Activated effector memory CD4-positive, alpha-beta T cell treated with anti-CD3 and anti-CD28 coated beads, Interleukin-2, amount 50 U/mL, for 16 hours (primary cell): ENCODE measurements at regions not wholly inside any gene's neighbourhood (a gene's known extent, or its start where the extent isn't known, plus 50 kb on each side); places are given as distances from the start of the nearest gene placed in this dataset.
"Not testable (repeated sequence)": the region's sequence is repeated elsewhere in the genome, so short reads cannot be mapped to it uniquely, and the experiment has no call there.

Experiments used
- DNase-seq: peaks from one replicate; pipeline ENCODE4 v3.0.0-alpha.2; 2020

GRCh38 chrX:77167993-77168392, 279.2 kb upstream of the FGF16 start:
- DNase-seq = no peak

DNA sequence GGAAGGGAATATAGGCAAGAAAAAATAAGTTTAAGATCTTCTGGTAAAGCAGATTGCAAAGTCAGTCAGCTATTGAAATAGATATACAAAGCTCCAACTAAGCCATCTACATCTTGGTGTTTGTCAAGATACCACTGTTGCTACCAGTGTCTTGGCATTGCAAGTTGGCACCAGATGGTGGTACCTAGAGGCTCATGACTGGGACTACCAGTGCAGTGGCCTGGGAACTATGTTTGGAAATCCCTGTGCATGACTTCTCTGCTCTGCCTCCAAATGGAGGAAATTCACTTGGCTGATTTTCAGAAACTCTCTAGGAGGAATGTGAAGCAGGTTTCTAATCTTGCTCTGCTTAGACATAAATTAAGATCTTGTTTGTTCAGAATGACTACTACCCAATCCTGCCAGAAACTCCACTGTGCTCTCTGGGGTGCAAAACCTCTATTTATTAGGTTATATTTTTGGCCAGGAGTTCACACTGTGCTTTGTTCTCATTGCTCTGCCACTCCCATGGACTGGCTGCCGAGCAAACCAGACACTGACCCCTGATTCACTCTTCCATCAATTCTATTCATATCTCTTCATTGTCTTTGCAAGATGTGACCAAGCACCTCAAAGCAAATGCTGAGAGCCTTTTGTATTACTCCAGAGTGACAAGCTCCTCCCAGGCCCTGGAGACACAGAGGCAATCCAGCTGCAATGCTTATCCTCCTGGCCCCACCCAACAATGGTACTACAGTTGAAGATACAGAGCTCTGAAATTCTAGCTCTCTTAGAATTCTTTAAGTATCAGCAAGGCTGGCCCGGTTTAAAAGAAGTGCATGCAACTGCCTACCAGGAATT, 272.3 kb upstream of the FGF16 start:
- no peak for DNase-seq

GRCh38 chrX:77200663-77201062, 246.5 kb upstream of the FGF16 start:
- DNase-seq = no peak

DNA sequence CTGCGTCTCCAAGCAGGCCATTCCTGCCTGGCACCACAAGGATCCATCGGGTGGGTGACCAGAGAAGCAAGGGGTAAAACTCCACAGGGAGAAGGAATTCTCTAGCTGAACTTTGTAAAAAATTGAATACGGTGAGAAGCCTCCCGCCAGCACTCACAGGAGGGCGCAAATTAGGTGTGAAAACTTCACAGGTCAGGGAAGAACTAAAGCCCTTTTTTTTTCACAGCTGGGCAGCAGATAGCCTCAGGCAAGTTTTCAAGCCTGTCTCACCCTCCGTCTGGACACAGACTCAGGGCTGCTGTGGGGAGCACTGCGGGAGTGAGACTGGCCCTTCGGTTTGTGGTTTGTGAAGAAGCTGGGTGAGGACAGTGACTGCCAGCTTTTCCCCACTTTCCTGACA, 224.1 kb upstream of the FGF16 start:
- DNase-seq = no peak

DNA sequence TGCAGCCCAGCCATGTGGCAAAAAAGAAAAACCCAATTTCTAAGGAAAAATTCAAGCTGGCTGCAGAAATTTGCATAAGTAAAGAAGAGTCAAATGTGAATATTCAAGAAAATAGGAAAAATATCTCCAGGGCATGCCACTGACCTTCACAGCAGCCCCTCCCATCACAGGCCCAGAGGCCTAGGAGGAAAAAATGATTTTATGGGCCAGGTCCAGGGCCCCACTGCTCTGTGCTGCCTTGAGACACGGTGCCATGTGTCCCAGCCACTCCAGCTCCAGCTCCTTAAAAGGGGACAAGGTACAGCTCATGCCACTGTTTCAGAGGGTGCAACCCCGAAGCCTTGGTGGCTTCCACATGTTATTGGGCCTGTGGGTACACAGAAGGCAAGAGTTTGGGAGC, 182.7 kb upstream of the FGF16 start:
- DNase-seq = no peak

DNA sequence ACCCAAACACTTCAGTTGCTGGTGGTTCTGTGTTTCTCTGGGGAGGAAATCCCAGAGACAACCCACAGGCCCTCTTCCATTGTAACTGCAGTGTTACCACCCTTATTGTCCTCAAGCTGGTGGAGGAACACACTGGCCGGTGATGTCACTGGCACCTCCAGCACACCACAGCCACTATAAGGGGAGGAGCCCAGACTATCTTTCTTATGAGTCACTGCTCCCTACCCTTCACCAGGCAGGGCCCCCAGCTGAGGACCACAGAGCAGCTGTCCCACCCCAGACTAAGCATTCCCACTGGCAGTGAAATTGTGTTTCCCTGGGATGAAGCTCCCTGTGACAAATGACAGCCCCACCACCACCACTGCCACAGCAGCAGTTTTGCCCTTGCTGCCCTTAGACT, 171.8 kb upstream of the FGF16 start:
- DNase-seq = no peak

DNA sequence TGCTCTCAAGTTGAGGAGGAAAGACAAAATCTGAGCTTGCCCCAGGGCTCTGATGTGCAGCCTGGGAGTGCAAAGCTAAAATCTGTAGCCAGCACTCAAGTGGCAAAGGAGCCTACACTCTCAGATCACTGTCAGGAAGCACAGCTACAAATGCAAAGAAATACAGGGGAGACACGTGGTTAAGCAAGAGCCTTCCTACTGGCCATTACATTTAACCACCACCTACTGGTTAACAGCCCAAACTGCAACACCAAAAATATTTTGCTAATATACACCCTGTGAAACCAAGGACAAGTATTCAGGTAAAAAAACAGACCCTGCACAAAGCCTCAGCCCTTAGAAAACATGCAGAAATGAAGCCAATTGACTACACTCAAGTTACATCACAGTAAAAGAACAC, 170.4 kb upstream of the FGF16 start:
- no peak for DNase-seq

- DNase-seq = no peak
Observed at GRCh38 chrX:77277911-77278310, 169.3 kb upstream of the FGF16 start.

GRCh38 chrX:77279373-77279772, 167.8 kb upstream of the FGF16 start:
- DNase-seq = not testable (repeated sequence)

DNA sequence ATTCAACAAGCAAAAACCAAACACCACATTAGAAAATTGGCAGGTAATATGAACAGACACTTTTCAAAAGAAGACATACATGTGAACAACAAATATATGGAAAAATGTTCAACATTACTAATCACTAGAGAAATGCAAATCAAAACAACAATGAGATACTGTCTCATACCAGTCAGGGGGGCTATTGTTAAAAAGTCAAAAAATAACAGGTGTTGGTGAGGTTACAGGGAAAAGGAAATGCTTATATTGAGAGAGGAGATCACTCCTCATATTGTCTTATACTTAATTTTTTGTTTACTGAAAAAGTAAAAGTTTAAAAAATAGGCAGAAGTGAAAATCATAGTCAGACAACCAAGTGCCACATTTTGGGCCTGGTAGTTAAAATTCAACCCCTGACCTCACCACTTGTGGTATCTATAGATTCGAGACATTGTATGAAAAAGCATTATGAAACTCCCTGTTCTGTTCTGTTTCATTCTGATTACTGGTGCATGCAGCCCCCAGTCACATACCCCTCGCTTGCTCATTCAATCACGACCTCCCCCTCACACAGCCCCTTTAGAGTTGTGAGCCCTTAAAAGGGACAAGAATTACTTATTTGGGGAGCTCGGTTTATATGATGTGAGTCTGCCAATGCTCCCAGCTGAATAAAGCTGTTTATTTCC, 153.7 kb upstream of the FGF16 start:
- DNase-seq = no peak

DNA sequence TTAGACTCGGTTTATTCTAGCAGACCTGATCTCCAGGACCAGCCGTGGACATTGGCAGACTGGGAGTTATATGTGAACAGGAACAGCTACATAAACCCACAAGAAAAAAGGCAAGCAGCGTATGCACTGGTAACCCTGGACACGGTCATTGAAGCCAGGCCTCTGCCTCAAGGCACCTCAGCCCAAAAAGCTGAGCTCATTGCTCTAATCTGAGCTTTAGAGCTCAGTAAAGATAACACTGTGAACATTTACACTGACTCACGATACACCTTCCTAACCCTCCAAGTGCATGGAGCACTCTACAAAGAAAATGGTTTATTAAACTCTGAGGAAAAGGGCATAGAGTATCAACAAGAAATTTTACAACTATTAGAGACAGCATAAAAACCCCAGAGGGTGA, 148.9 kb upstream of the FGF16 start:
- no peak for DNase-seq

DNA sequence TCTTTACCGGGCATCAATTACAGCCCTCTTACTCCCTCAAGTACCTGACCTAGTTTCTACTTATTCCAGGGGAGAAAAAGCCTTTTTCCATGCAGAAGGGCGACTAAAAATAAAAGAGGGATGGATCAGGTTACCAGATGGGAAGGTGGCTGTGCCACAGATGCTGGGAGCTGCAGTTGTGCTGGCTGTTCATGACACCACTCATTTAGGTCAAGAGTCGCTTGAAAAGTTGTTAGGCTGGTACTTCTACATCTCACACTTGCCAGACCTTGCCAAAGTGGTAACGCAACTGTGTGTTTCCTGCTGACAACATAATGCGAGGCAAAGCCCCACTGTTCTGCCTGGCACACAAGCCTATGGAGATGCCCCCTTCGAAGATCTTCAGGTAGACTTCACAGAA, 148.4 kb upstream of the FGF16 start:
- no peak for DNase-seq

DNA sequence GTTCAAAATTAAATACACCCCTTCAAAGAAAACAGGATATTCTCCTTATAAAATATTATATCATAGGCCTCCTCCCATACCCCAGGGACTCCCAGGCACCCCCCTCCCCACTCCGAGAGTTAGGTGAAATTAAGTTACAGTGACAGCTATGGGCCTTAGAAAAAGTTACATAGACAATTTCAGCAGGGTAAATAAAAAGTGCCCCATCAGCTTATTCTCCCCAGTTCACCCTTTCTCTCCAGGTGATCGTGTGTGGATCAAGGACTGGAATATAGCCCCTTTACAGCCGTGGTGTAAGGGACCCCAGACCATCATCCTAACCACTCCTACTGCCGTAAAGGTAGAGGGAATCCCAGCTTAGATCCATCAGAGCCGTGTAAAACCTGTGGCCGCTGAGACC, 147.6 kb upstream of the FGF16 start:
- DNase-seq = no peak

DNA sequence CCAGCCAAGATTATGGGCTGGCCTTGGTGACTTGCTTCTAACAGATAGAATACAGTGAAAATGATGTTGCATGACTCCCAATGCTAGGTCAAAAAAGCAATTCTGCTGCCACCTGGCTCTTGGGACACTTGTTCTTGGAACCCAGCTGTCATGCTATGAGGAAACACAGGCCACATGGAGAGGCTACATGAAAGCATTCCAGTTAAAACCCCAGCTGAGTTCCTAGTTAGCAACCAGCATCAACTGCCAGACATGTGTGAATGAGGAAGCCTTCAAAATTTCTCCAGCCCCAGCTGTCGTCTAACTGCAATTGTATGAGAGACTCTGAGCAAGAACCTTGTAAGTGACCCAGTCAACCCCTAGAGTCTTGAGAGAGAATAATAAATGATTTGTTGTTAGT, 105.2 kb upstream of the FGF16 start:
- no peak for DNase-seq

GRCh38 chrX:77346859-77347258, 100.3 kb upstream of the FGF16 start:
- no peak for DNase-seq

- no peak for DNase-seq
Observed at GRCh38 chrX:77347572-77347971, 99.6 kb upstream of the FGF16 start.

DNA sequence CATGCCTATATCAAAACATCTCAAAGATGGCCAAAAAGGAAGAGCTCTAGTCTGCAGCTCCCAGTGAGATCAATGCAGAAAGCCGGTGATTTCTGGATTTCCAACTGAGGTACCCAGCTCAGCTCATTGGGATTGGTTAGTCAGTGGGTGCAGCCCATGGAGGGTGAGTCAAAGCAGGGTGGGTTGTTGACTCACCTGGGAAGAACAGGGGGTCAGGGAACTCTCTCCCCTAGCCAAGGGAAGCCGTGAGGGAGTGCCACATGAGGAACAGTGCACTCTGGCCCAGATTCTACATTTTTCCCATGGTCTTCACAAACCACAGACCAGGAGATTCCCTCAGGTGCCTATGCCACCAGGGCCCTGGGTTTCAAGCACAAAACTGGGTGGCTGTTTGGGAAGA, 57.3 kb upstream of the FGF16 start:
- DNase-seq = no peak

DNA sequence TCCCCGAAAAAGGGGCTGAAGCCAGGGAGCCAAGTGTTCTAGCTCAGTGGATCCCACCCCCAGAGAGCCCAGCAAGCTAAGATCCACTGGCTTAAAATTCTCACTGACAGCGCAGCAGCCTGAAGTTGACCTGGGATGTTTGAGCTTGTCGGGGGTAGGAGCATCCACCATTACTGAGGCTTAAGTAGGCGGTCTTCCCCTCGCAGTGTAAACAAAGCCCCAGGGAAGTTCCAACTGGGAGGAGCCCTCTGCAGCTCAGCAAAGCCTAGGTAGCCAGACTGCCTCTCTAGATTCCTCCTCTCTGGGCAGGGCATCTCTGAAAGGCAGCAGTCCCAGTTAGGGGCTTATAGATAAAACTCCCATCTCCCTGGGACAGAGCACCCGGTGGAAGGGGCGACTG, 56.8 kb upstream of the FGF16 start:
- not testable (repeated sequence) for DNase-seq

GRCh38 chrX:77396781-77397180, 50.4 kb upstream of the FGF16 start:
- DNase-seq = no peak
